A172 (cell line): ENCODE measurements at regions not wholly inside any gene's neighbourhood (a gene's known extent, or its start where the extent isn't known, plus 50 kb on each side); places are given as distances from the start of the nearest gene placed in this dataset.

Source experiments
- DNase-seq: peaks from one replicate; pipeline ENCODE4 v3.0.0-alpha.2; 2015; ENCODE audit warnings: low spot score

- no peak for DNase-seq
Measured at GRCh38 chr9:30943446-30944224, 1440.8 kb upstream of the ACO1 start.

GRCh38 chr9:30944225-30944569 is 1440.2 kb upstream of the ACO1 start:
- DNase-seq: no peak

- no peak for DNase-seq
Measured at GRCh38 chr9:30944741-30945280, 1439.6 kb upstream of the ACO1 start.

- DNase-seq: no peak
Measured at GRCh38 chr9:30964332-30964731, 1420.1 kb upstream of the ACO1 start.

GRCh38 chr9:30967476-30967875 is 1417.0 kb upstream of the ACO1 start:
- DNase-seq: peak; percentile 9

- DNase-seq: no peak
Measured at GRCh38 chr9:30970186-30970585, 1414.3 kb upstream of the ACO1 start.

GRCh38 chr9:30970812-30971211 is 1413.6 kb upstream of the ACO1 start:
- DNase-seq: no peak

- no peak for DNase-seq
Measured at GRCh38 chr9:30972654-30973053, 1411.8 kb upstream of the ACO1 start.

- DNase-seq: no peak
Measured at GRCh38 chr9:30977965-30978364, 1406.5 kb upstream of the ACO1 start.

GRCh38 chr9:30982301-30982700 is 1402.1 kb upstream of the ACO1 start:
- no peak for DNase-seq

- no peak for DNase-seq
Measured at GRCh38 chr9:30995956-30996738, 1388.3 kb upstream of the ACO1 start.

GRCh38 chr9:30996761-30997160 is 1387.7 kb upstream of the ACO1 start:
- DNase-seq: no peak

- DNase-seq: no peak
Measured at GRCh38 chr9:30997291-30997690, 1387.2 kb upstream of the ACO1 start.

- no peak for DNase-seq
Measured at GRCh38 chr9:31005086-31005665, 1379.3 kb upstream of the ACO1 start.

GRCh38 chr9:31013371-31013770 is 1371.1 kb upstream of the ACO1 start:
- no peak for DNase-seq

- no peak for DNase-seq
Measured at GRCh38 chr9:31023847-31024246, 1360.6 kb upstream of the ACO1 start.

GRCh38 chr9:31027678-31028077 is 1356.8 kb upstream of the ACO1 start:
- DNase-seq: no peak

GRCh38 chr9:31028137-31028536 is 1356.3 kb upstream of the ACO1 start:
- no peak for DNase-seq

- peak; percentile 28 for DNase-seq
Measured at GRCh38 chr9:31030741-31031202, 1353.7 kb upstream of the ACO1 start.

GRCh38 chr9:31032206-31032605 is 1352.2 kb upstream of the ACO1 start:
- DNase-seq: no peak

- DNase-seq: no peak
Measured at GRCh38 chr9:31034311-31034710, 1350.1 kb upstream of the ACO1 start.

- no peak for DNase-seq
Measured at GRCh38 chr9:31040564-31040963, 1343.9 kb upstream of the ACO1 start.

GRCh38 chr9:31045810-31046209 is 1338.6 kb upstream of the ACO1 start:
- no peak for DNase-seq
